DLD1 (cell line): ENCODE measurements at regions not wholly inside any gene's neighbourhood (a gene's known extent, or its start where the extent isn't known, plus 50 kb on each side); places are given as distances from the start of the nearest gene placed in this dataset.

Experiments used
- in situ Hi-C: cut with HindIII; loops from 2 replicates; pipeline ENCODE4 v1.10.0; 2017; ENCODE audit warnings: low sequenced_read_pairs

DNA sequence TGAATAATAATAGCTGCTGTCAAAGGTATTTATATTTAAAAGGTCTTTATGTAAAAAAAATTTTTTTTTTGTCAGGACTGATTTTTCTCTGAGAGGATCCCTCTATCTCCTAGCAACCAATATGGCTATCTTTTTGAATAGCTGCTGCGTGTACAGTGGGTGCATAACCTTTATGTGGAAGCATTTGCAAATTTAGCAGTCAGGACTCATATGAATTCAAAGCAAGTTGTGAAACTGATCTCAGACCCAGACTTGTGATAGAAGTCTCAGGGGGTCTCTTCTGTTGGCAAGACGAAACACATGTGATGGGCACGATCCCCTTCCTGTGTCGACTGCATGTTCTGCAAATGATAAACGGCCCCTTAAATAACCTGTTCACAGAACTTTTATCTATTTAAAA, 114.1 kb upstream of the ARGLU1 start:
- in situ Hi-C loops = no loop called here

- in situ Hi-C loops = no loop called here
Observed at GRCh38 chr13:106681536-106681935, 113.6 kb upstream of the ARGLU1 start.

DNA sequence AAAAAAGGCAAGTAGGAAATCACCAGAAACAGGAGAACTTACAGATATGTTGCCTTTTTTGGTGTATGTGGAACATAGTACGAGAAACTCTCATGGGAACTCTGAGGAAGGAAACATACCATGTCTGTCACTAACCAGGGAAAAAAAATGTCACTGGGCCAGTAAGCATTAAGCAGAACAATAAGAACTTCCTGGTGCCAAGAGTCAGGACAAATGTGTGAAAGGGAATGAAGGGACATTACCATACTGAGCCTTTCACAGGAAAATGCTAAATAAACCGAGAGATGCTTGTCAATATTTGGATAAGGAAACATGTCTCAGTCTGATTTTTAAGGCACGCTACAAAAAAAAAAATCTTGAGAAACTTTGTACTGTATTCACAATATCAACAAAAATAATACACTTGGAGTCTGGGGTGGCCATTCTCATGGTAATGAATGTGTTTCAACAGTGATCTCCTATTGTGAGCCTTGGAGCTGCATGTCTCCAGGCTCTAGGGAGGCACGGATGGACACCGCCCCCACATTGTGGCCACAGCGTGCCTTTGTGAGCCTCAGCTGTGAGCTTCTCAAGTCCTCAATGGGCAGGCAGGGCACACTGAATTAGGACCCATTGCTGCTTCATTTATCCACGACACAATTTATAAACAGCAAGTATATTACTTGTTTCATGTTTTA, 113.0 kb upstream of the ARGLU1 start:
- in situ Hi-C loops = no loop called here

DNA sequence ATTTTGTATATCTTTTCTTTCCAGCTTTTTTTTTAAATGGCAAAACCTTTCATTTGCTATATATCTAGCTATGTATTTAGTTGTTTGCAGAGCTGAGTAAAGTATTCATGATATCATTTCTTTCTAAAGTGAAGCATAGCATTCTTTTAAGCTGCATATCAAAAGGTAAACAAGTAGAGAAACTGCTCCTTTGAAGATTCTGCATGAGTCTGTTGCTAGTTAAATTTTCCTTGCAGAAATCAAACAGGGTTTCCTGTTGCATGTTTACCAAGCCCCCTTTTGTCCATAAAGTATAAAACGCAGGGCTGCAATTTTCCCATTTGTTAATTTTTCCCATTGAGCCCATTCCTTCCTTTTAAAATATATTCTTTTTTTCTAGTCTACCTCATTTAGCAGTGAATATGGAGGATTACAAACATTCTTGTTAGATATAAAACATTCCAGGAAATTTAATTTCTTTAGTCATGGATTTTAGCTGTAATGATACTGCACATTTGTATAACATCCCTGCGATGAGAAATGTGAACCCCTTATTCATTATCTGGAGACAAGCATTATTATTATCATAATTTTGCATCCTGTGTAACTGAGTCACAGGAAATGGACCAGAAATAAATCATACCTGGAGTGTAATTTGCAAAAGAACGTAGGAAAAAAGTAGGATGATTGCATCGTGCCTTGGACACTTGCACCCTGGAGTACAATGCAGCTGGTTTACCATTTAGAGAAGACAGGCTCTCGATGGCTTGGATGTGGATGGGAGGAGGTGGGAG, 110.9 kb upstream of the ARGLU1 start:
- in situ Hi-C loops = no loop called here

GRCh38 chr13:106675311-106675710, 107.4 kb upstream of the ARGLU1 start:
- in situ Hi-C loops = no loop called here

- in situ Hi-C loops = no loop called here
Observed at GRCh38 chr13:106660746-106661625, 93.0 kb upstream of the ARGLU1 start.

DNA sequence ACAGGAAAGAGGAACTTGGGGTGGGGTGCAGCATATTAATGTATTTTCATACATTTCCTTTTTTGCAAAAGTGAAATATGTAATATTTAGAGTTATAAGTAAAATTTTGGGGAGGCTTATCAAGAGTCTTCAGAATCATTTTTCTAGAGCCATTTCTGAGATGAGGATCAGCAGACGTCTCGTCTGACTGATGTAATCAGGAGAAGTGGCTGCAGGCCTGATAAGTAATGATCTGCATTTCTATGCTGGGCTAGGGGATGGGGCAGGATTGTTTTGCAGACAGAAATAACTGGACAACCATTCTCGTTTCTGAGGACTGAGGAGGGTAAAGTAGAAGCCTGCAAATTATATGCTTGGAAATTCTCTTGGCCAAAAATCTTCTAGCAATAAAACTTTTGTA, 89.2 kb upstream of the ARGLU1 start:
- in situ Hi-C loops = no loop called here

DNA sequence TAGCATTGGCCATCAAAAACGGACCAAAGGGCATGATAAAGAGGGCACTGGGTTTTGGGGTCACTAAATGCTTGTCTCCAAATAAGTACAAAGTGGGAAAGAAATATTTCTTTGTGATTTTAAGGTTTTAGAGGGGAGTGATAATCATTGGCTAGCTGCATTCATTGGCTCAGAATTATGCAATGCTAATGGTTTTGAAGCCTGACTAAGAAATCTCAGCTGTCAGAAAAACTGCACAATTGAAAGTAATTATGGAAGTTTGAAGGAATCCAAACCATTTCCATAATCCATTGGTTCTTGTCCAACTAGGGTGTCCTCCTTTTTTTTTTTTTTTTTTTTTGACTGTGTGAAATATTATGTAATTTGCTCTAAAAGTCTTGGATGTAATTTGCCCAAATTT, 88.2 kb upstream of the ARGLU1 start:
- in situ Hi-C loops = no loop called here

- in situ Hi-C loops = no loop called here
Observed at GRCh38 chr13:106651442-106651841, 83.5 kb upstream of the ARGLU1 start.

DNA sequence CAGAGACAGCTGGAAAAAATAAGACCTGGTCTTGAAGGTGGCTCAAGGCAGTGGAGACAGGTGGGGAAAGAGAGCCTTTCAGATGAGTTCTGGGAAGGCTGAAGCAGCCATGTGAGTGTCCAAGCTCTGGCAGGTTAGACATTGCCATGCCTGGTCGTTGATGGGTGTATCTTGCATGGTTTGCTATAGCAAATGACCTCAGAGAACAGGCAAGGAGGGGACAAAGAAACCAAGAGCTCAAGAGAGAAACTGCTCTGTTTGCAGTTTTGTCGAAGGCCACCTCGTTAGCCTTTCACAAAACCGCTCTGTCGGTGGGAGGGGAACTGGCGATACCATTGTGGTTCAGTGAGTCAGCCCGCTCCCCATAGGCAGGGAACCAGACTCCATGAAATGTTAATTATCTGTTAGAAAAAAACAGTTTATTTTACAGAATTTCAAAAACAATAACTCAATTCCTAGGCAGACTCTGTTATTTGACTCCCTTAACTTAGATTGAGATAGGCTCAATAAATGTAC, 82.8 kb upstream of the ARGLU1 start:
- in situ Hi-C loops = no loop called here

- in situ Hi-C loops = no loop called here
Observed at GRCh38 chr13:106649495-106649894, 81.6 kb upstream of the ARGLU1 start.

- in situ Hi-C loops = no loop called here
Observed at GRCh38 chr13:106640515-106640914, 72.6 kb upstream of the ARGLU1 start.

GRCh38 chr13:106637519-106637918, 69.6 kb upstream of the ARGLU1 start:
- in situ Hi-C loops = no loop called here

DNA sequence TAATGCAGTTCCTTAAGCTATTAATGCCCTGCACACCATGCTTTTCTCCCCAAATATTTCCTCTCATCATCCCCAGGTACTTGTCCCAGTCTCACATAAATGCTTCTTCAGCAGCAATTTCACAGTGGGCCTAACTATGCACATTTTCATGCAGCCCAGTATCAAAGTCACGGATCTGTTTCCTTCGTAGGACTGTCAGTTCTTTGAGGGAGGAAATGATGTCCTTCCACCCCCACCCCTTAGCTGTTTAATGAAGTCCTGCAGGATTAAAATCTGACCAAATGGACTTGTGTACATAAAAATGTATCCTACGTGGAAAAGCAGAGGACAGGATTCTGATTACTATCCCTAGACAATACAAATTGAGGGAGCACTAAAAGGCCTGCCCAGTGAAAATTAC, 68.6 kb upstream of the ARGLU1 start:
- in situ Hi-C loops = no loop called here

- in situ Hi-C loops = no loop called here
Observed at GRCh38 chr13:106635616-106636015, 67.7 kb upstream of the ARGLU1 start.

- in situ Hi-C loops = no loop called here
Observed at GRCh38 chr13:106633321-106633720, 65.4 kb upstream of the ARGLU1 start.

- in situ Hi-C loops = no loop called here
Observed at GRCh38 chr13:106630650-106631049, 62.7 kb upstream of the ARGLU1 start.

DNA sequence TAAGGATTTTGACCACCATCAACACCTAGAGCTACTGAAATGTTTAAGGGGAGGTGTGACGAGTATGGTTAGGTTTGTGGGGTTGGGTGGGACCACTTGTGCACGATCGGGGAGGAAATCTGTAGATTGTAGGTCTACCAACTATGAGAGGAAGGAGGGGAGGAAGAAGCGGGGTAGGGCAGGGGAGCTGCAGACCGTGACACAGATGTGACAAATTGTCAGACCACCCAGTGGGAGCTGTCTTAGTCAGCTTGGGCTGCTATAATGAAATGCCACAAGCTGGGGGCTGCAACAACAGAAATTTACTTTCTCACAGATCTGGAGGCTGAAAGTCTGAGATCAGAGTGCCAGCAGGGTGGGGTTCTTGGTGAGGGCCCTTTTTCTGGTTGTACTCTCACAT, 62.2 kb upstream of the ARGLU1 start:
- in situ Hi-C loops = no loop called here

- in situ Hi-C loops = no loop called here
Observed at GRCh38 chr13:106628936-106629659, 61.2 kb upstream of the ARGLU1 start.

- in situ Hi-C loops = no loop called here
Observed at GRCh38 chr13:106626473-106626872, 58.5 kb upstream of the ARGLU1 start.

DNA sequence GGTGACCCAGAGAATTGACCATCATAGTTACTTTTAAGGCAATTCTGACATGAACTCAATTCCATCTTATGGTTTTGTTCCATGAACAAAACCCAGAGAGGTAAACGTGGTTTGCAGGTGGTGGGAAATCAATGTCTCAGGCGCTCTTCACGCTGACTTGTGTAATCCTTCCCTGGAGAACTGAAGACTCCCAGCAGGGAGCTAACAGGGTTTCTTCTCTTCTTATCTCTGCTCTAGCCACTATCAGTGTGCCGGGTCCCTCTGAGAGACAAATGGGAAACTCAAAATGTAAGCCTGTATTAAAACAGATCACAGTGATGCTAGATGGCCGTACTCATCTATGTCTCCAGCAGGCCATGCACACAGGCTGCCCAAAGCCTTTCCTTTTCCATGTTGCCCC, 57.6 kb upstream of the ARGLU1 start:
- in situ Hi-C loops = no loop called here
